GM18909 (cell line): ENCODE measurements at regions not wholly inside any gene's neighbourhood (a gene's known extent, or its start where the extent isn't known, plus 50 kb on each side); places are given as distances from the start of the nearest gene placed in this dataset.
"Not testable (repeated sequence)": the region's sequence is repeated elsewhere in the genome, so short reads cannot be mapped to it uniquely, and the experiment has no call there.

Experiments used
- ATAC-seq: cut with Tn5 transposase; IDR thresholded peaks from one replicate; pipeline ENCODE4 v1.9.1; 2021; ENCODE audit warnings: mild to moderate bottlenecking; ENCODE audit not compliant: unreplicated experiment, poor library complexity

DNA sequence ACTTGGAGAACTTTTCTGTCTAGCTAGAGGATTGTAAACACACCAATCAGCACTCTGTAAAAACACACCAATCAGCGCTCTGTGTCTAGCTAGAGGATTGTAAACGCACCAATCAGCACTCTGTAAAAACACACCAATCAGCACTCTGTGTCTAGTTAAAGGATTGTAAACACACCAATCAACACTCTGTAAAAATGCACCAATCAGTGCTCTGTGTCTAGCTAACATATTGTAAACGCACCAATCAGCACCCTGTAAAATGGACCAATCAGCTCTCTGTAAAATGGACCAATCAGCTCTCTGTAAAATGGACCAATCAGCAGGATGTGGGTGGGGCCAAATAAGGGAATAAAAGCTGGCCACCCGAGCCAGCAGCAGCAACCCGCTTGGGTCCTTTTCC lies 91.1 kb upstream of the KRAS start:
- not testable (repeated sequence) for ATAC-seq

DNA sequence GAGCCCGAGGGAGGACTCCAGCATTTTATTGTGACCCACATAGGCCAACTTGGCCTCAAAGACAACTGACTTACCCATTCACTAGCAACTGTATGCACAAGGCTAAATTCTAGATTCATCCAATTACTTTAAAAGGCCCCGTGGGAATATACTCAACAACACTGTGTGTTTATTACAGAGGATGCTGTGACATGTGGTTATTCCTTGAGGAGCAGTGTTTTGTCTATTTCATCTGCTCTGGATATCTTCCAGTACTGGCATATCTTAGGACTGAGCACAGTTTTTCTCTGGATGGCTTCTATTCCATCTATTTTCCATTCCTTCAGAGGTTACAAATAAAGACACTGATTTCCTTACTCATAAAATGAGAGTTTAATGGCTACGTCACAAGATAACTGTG lies 87.2 kb upstream of the KRAS start:
- no peak for ATAC-seq

DNA sequence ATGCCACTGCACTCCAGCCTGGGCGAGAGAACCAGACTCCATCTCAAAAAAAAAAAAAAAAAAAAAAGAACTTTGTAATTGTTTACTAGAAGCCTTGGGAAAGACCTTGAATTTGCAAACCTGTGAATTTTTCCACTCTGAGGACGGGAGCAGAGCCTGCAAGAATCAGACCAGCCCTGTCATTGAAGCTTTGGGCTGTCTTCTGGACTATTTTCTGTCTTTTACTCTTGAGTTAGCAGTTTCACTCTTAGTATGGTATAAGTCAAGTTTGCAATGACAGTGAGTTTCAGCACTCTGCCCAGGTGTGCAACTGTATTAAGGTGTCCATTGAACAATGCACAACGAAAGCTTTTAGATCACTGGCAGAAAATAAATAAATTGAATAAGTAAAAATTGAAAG lies 81.4 kb upstream of the KRAS start:
- ATAC-seq = peak; percentile 94

DNA sequence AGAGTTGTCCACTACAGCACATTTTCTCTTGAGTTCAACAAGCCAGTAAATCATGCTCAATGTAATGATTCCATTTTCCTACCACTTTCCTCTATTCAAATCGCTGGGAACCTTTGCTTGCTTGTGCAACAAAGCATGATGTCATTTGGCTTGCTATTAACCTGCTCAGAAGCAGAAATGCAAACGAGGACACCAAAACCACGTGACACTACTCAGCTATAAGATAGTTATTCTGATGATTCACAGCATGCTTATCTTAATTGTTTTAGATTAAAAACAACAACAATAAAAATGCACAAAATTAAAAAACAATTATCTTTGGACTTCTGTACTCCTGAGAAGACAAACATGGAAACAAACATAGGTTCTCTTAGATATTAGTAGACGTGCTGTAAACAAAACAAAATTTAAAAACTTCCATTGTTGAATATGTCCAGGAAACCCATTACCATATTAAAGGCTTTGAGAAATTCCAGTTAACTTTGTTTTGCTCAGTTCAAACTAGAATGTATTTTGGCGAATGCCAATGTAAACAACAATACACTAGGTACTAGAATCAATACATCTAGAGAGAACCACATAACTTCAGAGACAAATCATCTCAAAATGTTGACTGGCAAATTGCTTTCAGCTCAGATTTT lies 77.5 kb upstream of the KRAS start:
- ATAC-seq = peak; percentile 45

DNA sequence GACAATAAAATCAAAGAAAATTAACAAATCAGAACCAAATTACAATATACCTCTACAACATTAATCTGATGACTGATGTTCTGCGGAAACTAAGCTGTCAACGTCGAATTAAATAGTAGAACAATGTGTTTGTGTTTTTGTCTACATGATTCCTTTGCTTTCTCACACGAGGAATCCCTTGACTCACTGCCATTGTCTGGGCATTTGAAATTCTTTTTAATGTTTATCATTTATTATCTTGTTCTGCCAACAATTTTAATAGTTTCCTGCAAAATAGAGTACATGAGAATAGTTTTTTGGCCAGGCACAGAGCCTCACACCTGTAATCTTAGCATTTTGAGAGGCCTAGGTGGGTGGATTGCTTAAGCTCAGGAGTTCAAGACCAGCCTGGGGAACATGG lies 76.6 kb upstream of the KRAS start:
- no peak for ATAC-seq

DNA sequence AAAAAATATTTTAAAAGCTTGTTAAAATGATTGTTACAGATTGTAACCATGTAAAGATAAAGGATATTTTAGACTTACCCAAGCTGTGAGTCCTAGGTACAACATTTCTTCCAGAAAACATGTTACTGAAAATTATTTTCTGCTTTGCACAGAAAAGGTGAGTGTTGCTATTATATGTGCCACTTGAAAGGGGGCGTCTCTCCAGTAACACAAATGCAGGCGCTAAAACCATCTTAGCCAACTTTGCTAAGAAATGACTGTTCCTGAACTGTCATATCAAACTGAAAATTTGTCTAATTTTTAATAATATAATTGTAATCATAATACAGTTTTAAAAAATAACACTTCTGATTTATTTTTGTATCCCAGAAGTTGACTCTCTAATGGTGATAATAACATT lies 75.6 kb upstream of the KRAS start:
- no peak for ATAC-seq

DNA sequence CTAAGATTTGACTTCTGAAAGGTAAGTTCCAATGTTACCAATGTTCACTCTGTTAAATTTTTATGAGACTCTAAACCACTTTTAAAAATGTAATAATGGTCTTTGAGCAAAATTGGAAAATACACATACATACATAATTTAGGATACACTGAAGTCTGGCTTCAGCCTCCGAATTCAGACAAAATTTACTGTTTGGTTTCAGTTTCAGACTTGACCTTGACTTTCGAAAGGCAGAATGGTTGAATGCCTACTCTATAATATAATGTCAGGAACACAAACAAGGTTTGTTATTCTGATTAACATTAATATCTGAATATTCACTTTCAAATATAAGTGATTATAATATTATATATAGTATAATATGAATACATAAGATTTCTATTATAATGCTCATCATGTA lies 74.1 kb upstream of the KRAS start:
- ATAC-seq = no peak

DNA sequence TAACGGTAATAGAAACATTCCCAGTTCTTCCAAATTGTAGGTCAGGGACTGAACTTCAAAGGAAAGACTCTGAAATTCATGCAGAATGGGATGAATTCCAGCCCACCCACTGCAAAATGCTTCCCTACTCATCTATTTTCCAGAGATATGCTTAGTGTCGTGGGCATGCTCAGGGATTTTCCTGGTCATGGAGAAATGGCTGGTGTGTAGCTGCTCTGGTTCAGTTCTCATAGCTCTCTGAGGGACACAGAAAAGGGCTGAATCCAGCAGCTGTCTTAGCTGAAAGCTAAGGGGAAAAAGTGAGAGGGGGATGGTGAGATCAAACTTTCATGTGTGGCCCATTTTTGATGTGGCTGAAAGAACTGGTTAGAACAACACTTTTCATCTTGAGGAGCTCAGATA lies 72.9 kb upstream of the KRAS start:
- ATAC-seq = no peak

DNA sequence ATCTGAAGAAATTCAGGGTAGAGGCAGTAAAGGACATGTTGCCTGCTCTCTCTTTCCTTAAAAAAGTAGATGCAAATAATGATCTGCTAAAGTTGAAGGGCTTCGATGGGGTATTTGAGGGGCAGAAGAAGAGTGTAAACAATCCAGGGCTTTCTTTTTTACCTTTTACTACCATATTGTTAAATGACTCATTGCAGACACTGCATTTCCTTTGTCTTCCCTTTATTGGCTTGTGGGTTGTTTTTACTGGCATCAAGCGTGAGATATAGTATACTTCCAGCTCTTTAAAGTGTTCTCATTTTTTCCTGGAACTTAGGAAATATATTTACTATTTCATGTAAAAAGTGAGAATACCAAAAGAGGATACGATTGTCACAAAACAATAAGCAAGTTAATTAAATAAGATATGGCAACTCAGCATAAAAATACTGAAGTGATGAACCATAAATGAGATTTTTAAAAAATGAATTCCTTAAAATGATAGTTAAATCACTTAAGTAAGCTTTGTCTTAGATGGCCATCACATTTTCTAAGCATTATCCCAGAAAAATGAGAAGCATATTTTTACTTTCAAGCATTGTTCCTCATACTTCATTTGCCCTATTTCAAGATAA lies 72.3 kb upstream of the KRAS start:
- ATAC-seq = no peak

DNA sequence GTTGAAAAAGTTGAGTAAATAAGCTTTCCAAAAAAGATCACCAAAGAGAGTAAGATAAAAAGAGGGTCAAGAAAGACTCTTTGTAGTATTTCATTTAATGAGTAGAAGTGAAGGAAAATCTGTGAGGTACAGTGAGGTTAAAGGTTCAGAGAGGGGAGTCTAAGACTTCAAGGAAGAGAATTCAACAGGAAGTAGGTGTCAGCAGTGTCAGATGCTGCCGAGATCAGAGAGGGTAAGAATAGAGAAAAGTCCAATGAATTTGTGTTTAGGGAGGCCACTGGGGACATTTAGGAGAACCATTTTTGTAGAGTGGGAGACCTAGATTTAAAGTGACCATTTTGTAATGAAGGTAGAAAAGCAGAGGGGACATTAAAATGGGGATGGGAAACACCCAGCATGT lies 71.6 kb upstream of the KRAS start:
- ATAC-seq = no peak

DNA sequence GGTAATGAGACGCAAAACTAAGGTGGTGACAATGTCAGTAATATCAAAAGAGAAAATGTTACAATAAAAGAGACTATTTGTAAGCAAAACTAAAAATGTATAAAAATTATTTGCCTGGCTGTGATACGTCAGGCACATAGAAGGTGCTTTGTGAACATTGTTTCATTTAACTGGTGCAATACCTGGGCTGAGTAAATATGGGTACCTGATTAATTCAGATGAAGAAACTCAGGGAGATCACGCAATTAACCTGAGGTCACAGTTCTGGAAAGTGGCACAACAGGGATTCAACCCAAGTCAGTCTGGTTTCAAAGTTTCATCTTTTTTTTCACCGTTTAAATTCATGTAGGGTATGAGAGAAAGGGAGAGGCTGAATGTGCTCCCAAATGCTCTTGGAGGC lies 71.0 kb upstream of the KRAS start:
- ATAC-seq = no peak

DNA sequence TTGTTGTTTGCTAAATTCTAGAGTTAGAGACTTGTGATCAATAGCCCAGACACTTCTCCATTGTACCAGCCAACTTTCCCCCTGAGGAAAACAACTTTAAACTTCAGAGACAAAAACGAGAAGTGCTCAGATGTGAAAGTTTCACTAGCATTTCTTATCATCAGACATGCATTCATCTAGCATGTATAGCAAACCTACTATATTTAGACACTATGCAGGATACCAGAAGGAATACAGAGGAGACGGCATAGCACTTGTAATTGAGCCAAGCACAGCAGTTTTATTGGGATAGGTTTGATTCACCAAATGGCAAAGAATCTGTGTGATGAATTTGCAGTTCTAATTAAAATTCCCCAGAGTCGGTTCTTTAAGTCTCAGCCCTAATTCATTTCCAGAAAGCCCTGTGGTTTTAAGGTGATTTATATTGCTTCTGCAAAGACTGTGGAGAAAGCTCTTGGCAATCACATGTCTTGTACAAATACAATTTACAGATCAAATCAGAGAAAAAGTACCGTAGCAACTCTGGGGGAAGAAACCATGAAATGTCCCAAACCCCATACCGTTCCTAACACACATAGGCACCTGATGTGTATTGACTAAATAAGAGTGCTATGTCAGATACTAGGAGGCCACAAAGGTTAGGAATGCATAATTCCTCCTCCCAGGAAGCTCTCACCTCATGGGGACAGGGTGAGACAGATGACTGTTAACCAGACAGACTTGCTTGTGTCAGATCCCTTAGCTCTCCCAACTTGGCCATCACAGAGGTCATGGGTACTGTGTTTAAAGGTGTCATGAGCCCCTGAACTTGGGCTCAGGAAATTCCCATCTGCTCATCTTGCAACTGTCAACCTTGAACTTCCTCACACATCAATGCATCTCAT lies 69.6 kb upstream of the KRAS start:
- peak; percentile 74 for ATAC-seq

DNA sequence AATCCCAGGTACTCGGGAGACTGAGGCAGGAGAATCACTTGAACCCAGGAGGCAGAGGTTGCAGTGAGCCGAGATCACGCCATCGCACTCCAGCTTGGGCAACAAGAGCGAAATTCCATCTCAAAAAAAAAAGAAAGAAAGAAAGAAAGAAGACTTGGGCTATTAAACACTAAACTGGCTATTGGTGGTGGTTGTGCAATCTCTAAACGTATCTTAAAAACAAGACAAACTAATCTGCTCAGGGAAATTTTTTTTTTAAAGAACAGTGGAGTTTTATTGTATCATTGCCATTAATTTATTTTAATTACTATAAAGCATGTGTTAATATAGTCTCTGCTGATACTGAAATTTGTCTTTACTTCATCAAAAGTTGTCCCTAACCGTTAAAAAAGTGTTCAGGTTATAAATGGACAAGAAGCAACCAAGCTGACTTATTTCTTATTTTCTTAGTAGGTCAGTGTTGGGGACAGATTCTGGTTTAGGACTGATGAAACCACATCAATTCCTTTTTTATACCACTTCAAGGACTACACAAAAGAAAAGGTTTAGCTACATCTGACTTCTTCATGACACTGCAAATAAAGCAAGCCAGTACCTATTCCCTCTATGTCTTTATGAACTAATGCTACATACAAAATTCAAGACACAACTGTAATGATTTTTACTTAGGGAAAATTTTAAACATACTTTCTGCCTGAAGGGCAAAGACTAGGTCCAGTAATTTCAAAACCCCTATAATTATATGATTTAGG lies 68.7 kb upstream of the KRAS start:
- no peak for ATAC-seq

DNA sequence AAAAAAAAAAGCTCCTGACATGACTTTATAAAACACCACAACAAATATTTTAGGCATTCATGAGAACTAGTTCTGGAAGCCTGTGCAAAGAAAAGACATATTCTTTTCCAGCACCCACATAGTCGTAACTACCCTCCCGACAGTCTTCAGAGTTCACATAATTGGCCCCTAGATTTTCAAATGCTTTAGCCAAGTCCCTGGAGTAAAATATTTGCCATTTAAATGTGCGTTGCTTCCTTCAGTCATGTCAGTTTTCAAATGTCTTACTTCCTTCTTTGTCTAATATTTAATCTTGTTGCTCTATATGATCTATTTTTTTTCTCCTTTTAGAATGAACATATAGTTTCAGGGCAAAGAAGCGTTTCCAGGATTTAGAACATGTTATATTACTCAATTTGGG lies 66.8 kb upstream of the KRAS start:
- no peak for ATAC-seq

DNA sequence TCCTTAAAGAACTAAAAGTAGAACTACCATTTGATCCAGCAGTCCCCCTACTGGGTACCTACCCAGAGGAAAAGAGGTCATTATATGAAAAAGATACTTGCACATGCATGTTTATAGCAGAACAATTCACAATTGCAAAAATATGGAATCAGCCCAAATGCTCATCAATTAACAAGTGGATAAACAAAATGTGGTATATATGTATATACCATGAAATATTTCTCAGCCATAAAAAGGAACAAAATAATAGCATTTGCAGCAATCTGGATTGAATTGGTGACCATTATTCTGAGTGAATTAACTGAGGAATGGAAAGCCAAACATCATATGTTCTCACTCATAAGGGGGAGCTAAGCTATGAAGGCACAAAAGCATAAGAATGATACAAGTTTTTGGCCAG lies 64.7 kb upstream of the KRAS start:
- ATAC-seq = no peak

DNA sequence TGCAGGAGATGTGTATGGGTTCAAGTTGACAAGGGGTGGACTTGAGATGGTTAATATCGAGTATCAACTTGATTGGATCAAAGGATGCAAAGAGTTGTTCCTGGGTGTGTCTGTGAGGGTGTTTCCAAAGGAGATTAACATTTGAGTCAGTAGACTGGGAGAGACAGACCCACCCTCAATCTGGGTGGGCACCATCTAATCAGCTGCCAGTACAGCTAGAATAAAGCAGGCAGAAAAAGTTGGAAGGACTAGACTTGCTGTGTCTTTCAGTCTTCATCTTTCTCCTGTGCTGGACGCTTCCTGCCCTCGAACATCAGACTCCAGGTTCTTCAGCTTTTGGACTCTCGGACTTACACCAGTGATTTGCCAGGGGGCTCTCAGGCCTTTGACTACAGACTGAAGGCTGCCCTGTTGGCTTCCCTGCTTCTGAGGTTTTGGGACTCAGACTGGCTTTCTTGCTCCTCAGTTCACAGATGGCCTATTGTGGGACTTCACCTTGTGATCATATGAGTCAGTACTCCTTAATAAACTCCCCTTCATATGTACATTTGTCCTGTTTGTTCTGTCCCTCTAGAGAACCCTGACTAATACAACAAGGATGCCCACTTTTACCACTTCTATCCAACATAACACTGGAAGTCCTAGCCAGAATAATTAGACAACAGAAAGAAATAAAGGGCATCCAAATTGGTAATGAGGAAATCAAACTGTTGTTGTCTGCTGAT lies 62.7 kb upstream of the KRAS start:
- ATAC-seq = not testable (repeated sequence)

DNA sequence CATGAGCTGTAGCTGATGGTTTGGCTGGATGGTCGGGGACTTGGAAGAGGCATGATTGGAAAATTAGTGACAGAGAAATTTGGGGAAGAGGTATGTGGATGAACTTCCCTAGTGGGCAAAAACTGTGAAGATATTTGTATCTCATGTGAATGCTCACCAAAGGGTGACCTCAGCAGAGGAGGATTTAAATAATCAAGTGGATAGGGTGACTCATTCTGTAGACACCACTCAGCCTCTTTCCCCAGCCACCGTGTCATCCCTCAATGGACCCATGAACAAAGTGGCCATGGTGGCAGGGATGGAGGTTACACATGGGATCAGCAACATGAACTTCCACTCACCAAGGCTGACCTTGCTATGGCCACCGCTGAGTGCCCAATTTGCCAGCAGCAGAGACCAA lies 60.8 kb upstream of the KRAS start:
- ATAC-seq = no peak

DNA sequence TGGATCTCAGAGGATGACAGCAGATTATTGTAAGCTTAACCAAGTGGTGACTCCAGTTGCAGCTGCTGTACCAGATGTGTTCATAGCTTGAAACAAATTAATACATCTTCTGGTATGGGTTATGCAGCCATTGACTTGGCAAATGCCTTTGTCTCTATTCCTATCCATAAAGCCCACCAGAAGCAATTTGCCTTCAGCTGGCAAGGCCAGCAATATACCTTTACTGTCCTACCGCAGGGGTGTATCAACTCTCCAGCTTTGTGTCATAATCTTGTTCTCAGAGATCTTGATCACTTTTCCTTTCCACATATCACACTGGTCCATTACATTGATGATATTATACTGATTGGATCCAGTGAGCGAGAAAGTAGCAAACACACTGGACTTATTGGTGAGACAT lies 59.3 kb upstream of the KRAS start:
- not testable (repeated sequence) for ATAC-seq

DNA sequence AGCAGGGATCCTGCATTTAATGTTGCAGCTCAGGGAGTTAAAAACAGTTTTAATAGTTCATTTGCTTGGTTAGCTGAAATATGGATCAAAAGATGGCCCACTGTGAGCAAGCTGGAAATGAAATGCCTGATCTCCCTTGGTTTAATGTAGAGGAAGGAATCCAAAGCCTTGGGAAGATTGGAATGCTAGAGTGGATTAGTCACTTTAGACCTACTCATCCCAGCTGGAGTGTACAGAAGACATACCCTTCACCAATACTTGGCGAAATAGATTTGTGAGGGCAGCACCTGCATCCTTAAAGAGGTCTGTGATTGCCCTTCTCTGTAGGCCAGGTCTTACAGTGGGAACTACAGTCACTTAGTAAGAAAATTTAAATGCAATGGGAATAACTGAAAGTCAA lies 58.0 kb upstream of the KRAS start:
- ATAC-seq = no peak

DNA sequence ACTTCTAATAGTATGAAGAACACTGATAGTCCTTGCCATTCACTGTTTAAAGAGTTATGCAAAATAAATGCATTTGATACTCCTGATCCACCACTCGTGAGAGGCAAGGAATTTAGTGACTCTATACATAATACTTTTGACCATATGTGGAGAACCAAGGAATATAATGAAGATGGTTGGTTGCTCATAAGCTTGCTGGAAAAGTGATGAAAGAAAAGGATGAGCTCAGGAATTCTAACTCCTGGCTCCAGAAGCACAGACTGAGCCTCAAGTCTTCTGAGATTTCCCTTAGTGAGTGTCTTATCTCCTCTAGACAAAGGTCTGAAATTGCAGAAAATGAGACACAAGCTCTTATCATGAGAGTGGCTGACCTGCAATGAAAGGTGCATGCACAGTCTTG lies 57.1 kb upstream of the KRAS start:
- no peak for ATAC-seq
